DND-41 (cell line): ENCODE measurements at regions not wholly inside any gene's neighbourhood (a gene's known extent, or its start where the extent isn't known, plus 50 kb on each side); places are given as distances from the start of the nearest gene placed in this dataset.

Experiments
- CTCF ChIP-seq: IDR thresholded peaks from 2 replicates; pipeline ENCODE4 v1.5.1; 2012; ENCODE audit warnings: borderline replicate concordance, low read length, moderate library complexity, mild to moderate bottlenecking; ENCODE audit not compliant: poor library complexity, severe bottlenecking; ENCODE audit errors: extremely low read depth
- EZH2 ChIP-seq: IDR thresholded peaks from 3 replicates; pipeline ENCODE4 v1.6.1; 2012; ENCODE audit warnings: borderline replicate concordance, low read depth, mild to moderate bottlenecking, moderate library complexity, low read length, inconsistent platforms; ENCODE audit not compliant: severe bottlenecking

GRCh38 chr1:88079036-88079435 lies 605.0 kb upstream of the PKN2 start:
- TF ChIP-seq CTCF = peak; percentile 27
- TF ChIP-seq EZH2 = no peak
